ENCODE measurements at regions not wholly inside any gene's neighbourhood (a gene's known extent, or its start where the extent isn't known, plus 50 kb on each side); places are given as distances from the start of the nearest gene placed in this dataset.

GRCh38 chr2:78589871-78590270 lies 435.6 kb upstream of the REG3G start:
- TF ChIP-seq, protein P1, sequence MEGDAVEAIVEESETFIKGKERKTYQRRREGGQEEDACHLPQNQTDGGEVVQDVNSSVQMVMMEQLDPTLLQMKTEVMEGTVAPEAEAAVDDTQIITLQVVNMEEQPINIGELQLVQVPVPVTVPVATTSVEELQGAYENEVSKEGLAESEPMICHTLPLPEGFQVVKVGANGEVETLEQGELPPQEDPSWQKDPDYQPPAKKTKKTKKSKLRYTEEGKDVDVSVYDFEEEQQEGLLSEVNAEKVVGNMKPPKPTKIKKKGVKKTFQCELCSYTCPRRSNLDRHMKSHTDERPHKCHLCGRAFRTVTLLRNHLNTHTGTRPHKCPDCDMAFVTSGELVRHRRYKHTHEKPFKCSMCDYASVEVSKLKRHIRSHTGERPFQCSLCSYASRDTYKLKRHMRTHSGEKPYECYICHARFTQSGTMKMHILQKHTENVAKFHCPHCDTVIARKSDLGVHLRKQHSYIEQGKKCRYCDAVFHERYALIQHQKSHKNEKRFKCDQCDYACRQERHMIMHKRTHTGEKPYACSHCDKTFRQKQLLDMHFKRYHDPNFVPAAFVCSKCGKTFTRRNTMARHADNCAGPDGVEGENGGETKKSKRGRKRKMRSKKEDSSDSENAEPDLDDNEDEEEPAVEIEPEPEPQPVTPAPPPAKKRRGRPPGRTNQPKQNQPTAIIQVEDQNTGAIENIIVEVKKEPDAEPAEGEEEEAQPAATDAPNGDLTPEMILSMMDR (IDR thresholded peaks at IDR 0.05) = no peak

DNA sequence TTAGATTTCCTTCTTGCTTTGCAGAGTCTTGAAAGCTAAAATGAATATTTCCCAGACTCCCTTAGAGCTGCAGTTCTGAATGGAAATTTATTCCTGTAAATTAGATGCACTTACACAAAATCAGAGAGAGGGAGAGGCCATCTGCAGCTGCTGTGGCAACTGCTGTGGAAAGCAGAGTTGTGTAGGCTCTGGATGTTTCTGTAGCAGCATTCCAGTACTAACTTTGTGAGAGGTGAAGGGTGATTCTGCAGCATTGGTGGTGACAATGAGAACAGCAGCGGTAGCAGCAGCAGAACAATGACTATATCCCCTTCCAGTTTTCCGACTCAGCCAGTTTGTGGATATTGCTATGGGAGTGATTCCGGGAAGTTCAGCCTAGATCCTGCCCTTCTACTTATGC lies 433.0 kb upstream of the REG3G start:
- TF ChIP-seq, protein P1 (IDR thresholded peaks at IDR 0.05) = no peak

- TF ChIP-seq, protein P1 (IDR thresholded peaks at IDR 0.05) = no peak
These were observed 424.4 kb upstream of the REG3G start for GRCh38 chr2:78601113-78601512.

- TF ChIP-seq, protein P1 (IDR thresholded peaks at IDR 0.05) = no peak
These were observed 422.6 kb upstream of the REG3G start for GRCh38 chr2:78602862-78603261.

GRCh38 chr2:78606895-78607294 lies 418.6 kb upstream of the REG3G start:
- TF ChIP-seq, protein P1 (IDR thresholded peaks at IDR 0.05) = no peak

DNA sequence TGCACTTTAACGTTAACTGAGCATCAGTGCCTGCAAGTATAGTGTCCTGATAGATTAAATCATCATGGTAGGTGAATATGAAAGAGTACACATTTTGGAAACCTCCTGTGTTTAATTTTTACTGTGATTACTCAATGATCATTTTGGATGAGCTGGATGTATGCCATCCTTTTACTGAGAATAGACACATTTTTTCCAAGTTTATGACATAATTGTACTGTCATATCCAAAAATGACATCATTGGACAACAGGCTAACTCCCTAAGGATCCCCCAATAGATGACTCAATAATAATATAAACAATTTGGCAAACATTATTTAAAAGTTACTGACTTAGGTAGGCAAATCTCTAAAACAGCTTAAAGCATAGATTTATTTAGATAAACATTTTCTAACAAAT lies 410.8 kb upstream of the REG3G start:
- TF ChIP-seq, protein P1 (IDR thresholded peaks at IDR 0.05) = no peak

DNA sequence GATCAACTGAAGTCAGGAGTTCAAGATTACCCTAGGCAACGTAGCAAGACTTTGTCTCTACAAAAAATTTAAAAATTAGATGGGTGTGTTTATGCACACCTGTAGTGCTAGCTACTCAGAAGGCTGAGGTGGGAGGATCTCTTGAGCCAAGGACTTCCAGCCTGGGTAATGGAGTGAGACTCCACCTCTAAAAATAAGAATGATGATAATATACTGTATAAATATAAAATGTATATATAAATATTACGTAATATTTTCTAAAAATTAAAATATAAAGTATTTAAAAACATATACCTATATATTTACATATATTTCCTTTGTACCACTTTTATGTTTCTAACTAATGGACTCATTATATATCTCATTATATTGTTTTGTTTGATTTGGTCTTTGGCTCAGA lies 409.5 kb upstream of the REG3G start:
- TF ChIP-seq, protein P1 (IDR thresholded peaks at IDR 0.05) = no peak

- TF ChIP-seq, protein P1 (IDR thresholded peaks at IDR 0.05) = no peak
These were observed 391.1 kb upstream of the REG3G start for GRCh38 chr2:78634425-78634824.

All from LNCAP (cell line).